ENCODE measurements at regions not wholly inside any gene's neighbourhood (a gene's known extent, or its start where the extent isn't known, plus 50 kb on each side); places are given as distances from the start of the nearest gene placed in this dataset.

- TF ChIP-seq CTCF (conservative IDR thresholded peaks at IDR 0.05; ENCODE audit: low read depth, low read length) (no peak), EZH2 (IDR thresholded peaks at IDR 0.05; ENCODE audit: borderline replicate concordance, low read depth, low read length, poor library complexity, severe bottlenecking) (no peak)
These were observed 740.4 kb downstream of the DSC3 start for GRCh38 chr18:30302181-30302580.

Data from A673 (cell line).